Loucy (cell line): ENCODE measurements at regions not wholly inside any gene's neighbourhood (a gene's known extent, or its start where the extent isn't known, plus 50 kb on each side); places are given as distances from the start of the nearest gene placed in this dataset.
A peak's percentile ranks its signal among the peaks of the same experiment; 100 is the strongest.

Experiments
- H2AFZ ChIP-seq: fragments of 200-600 bp; sonication (generic); 2 replicates; pipeline ENCODE4 v1.6.0; 2016; ENCODE audit warnings: antibody characterized with exemption, mild to moderate bottlenecking, low read length, moderate library complexity
- H3F3A ChIP-seq: fragments of 200-600 bp; 2 replicates; pipeline ENCODE4 v1.6.0; 2016; ENCODE audit warnings: antibody characterized with exemption, low read depth, mild to moderate bottlenecking
- H3K27me3 ChIP-seq: fragments of 200-600 bp; sonication (generic); 2 replicates; pipeline ENCODE4 v1.6.1; 2014; ENCODE audit warnings: low read length, mild to moderate bottlenecking; ENCODE audit not compliant: insufficient read depth, poor library complexity, severe bottlenecking
- H3K36me3 ChIP-seq: fragments of 200-600 bp; sonication (generic); 2 replicates; pipeline ENCODE4 v1.6.1; 2016; ENCODE audit warnings: low read length; ENCODE audit not compliant: insufficient read depth
- H3K4me1 ChIP-seq: fragments of 200-600 bp; sonication (generic); 2 replicates; pipeline ENCODE4 v1.5.1; 2014; ENCODE audit warnings: low read length, mild to moderate bottlenecking; ENCODE audit not compliant: insufficient read depth, poor library complexity, severe bottlenecking
- H3K4me2 ChIP-seq: fragments of 200-600 bp; sonication (generic); 2 replicates; pipeline ENCODE4 v1.6.0; 2014; ENCODE audit warnings: antibody characterized with exemption, low read length, low read depth, mild to moderate bottlenecking; ENCODE audit not compliant: poor library complexity, severe bottlenecking
- H3K4me3 ChIP-seq: fragments of 200-600 bp; sonication (generic); 2 replicates; pipeline ENCODE4 v1.5.1; 2014; ENCODE audit warnings: low read length, mild to moderate bottlenecking, mixed read lengths; ENCODE audit not compliant: poor library complexity, severe bottlenecking
- H3K79me2 ChIP-seq: fragments of 200-600 bp; sonication (generic); 2 replicates; pipeline ENCODE4 v1.6.1; 2014; ENCODE audit warnings: low read length; ENCODE audit not compliant: insufficient read depth
- H3K9ac ChIP-seq: fragments of 200-600 bp; sonication (generic); 2 replicates; pipeline ENCODE4 v1.6.0; 2014; ENCODE audit warnings: mild to moderate bottlenecking, low read depth, low read length, moderate library complexity; ENCODE audit not compliant: poor library complexity, severe bottlenecking
- H3K9me2 ChIP-seq: fragments of 200-600 bp; sonication (generic); replicated peaks from 2 replicates; pipeline ENCODE4 v1.6.1; 2016; ENCODE audit warnings: low read depth, low read length, mixed read lengths
- H3K9me3 ChIP-seq: fragments of 200-600 bp; sonication (generic); 2 replicates; pipeline ENCODE4 v1.6.1; 2014; ENCODE audit warnings: mild to moderate bottlenecking, antibody characterized with exemption, low read length, low read depth; ENCODE audit not compliant: insufficient read depth
- H4K20me1 ChIP-seq: fragments of 200-600 bp; sonication (generic); 2 replicates; pipeline ENCODE4 v1.6.0; 2014; ENCODE audit warnings: antibody characterized with exemption, low read length, mild to moderate bottlenecking; ENCODE audit not compliant: insufficient read depth, poor library complexity, severe bottlenecking
- CTCF ChIP-seq: fragments of 200-600 bp; sonication (generic); conservative IDR thresholded peaks from 2 replicates; pipeline ENCODE4 v1.5.1; 2014; ENCODE audit warnings: mild to moderate bottlenecking, antibody characterized with exemption, low read length
- EZH2phosphoT487 ChIP-seq: fragments of 200-600 bp; IDR thresholded peaks from 2 replicates; pipeline ENCODE4 v1.6.1; 2018; ENCODE audit warnings: antibody characterized with exemption, mild to moderate bottlenecking, moderate library complexity, borderline replicate concordance

- Histone ChIP-seq H3K27me3 (no peaks in the 10 kb centered on the region), H3K4me1 (no peaks in the 10 kb centered on the region), H3K4me3 (no peak overlapping the region), H4K20me1 (no peaks in the 10 kb centered on the region), H3K9me2 (no peaks in the 10 kb centered on the region), H3K36me3 (no peaks in the 10 kb centered on the region), H3K9ac (no peak overlapping the region), H3K79me2 (no peaks in the 10 kb centered on the region), H3K9me3 (no peaks in the 10 kb centered on the region), H2AFZ (no peak overlapping the region), H3K4me2 (no peak overlapping the region), H3F3A (no peaks in the 10 kb centered on the region)
- TF ChIP-seq CTCF (peak; percentile 60), EZH2phosphoT487 (no peak)
Measured at GRCh38 chr1:163874070-163874469, 552.3 kb downstream of the NUF2 start.

- no peaks in the 10 kb centered on the region for H3K4me1 ChIP-seq
- H3K79me2 ChIP-seq, result no peaks in the 10 kb centered on the region
- no peak overlapping the region for H3K4me3 ChIP-seq
- H3K9me2 ChIP-seq, result no peaks in the 10 kb centered on the region
- H3F3A ChIP-seq, result no peaks in the 10 kb centered on the region
- H3K9ac ChIP-seq, result no peak overlapping the region
- TF ChIP-seq CTCF (no peak), EZH2phosphoT487 (no peak)
- H2AFZ ChIP-seq, result no peak overlapping the region
- no peaks in the 10 kb centered on the region for H3K36me3 ChIP-seq
- no peaks in the 10 kb centered on the region for H3K27me3 ChIP-seq
- no peak overlapping the region for H3K4me2 ChIP-seq
- H4K20me1 ChIP-seq, result no peaks in the 10 kb centered on the region
- no peaks in the 10 kb centered on the region for H3K9me3 ChIP-seq
Measured at GRCh38 chr1:163875200-163875926, 553.6 kb downstream of the NUF2 start.

GRCh38 chr1:163875927-163876320, 554.2 kb downstream of the NUF2 start:
- Histone ChIP-seq H3K9me2 (no peaks in the 10 kb centered on the region), H3K4me1 (no peaks in the 10 kb centered on the region), H3F3A (no peaks in the 10 kb centered on the region), H4K20me1 (no peaks in the 10 kb centered on the region), H3K4me2 (no peak overlapping the region), H3K36me3 (no peaks in the 10 kb centered on the region), H3K9ac (no peak overlapping the region), H3K27me3 (no peaks in the 10 kb centered on the region), H3K79me2 (no peaks in the 10 kb centered on the region), H3K4me3 (no peak overlapping the region), H2AFZ (no peak overlapping the region), H3K9me3 (no peaks in the 10 kb centered on the region)
- TF ChIP-seq CTCF, result no peak
- no peak for TF ChIP-seq EZH2phosphoT487
